Gastroesophageal sphincter (tissue), 4 donors: ENCODE measurements at regions not wholly inside any gene's neighbourhood (a gene's known extent, or its start where the extent isn't known, plus 50 kb on each side); places are given as distances from the start of the nearest gene placed in this dataset.

Source experiments
- ATAC-seq: fragments of 150-250 bp; one replicate; pipeline ENCODE4 v1.9.1; 2016; ENCODE audit warnings: mild to moderate bottlenecking, moderate library complexity
- H3K27ac ChIP-seq, 4 donors: fragments of 200-600 bp; sonication (generic) in 3 of 4; 1 replicate in 3 of 4; 2 replicates in 1 of 4; pipeline ENCODE4 v1.5.1; 2016 to 2019
- H3K27me3 ChIP-seq: fragments of 200-600 bp; sonication (generic); one replicate; pipeline ENCODE4 v1.5.1; 2019
- H3K36me3 ChIP-seq, 2 donors: fragments of 200-600 bp; sonication (generic); one replicate each; pipeline ENCODE4 v1.5.1; 2019; ENCODE audit warnings: control low read depth in 1 of 2
- H3K4me1 ChIP-seq, 3 donors: fragments of 200-600 bp; sonication (generic); 1 replicate in 2 of 3; 2 replicates in 1 of 3; pipeline ENCODE4 v1.5.1; 2016 to 2019; ENCODE audit warnings: control low read depth in 2 of 3
- H3K4me3 ChIP-seq, 2 donors: fragments of 200-600 bp; sonication (generic); one replicate each; pipeline ENCODE4 v1.5.1; 2019; ENCODE audit warnings: mild to moderate bottlenecking in 1 of 2, moderate library complexity in 1 of 2
- H3K9me3 ChIP-seq, 3 donors: fragments of 200-600 bp; sonication (generic); one replicate each; pipeline ENCODE4 v1.5.1; 2017 to 2019; ENCODE audit warnings: control low read depth in 2 of 3
- CTCF ChIP-seq, 4 experiments: fragments of 200-600 bp in 2 of 4; fragments of 450-650 bp in 2 of 4; sonication (generic) in 1 of 4; IDR thresholded peaks; one replicate each; pipeline ENCODE4 v1.5.1; 2017 to 2019; ENCODE audit warnings: antibody characterized with exemption in 4 of 4, mild to moderate bottlenecking in 2 of 4, moderate library complexity in 2 of 4
- EP300 ChIP-seq: sonication (generic); formaldehyde crosslinking; IDR thresholded peaks from one replicate; pipeline ENCODE4 v1.6.1; 2017; ENCODE audit warnings: antibody characterized with exemption, mild to moderate bottlenecking
- POLR2A ChIP-seq, 2 donors: fragments of 450-650 bp; IDR thresholded peaks; one replicate each; pipeline ENCODE4 v1.6.1; 2017; ENCODE audit warnings: antibody characterized with exemption in 2 of 2, mild to moderate bottlenecking in 2 of 2, moderate library complexity in 1 of 2
- POLR2AphosphoS5 ChIP-seq: sonication (generic); formaldehyde crosslinking; IDR thresholded peaks from one replicate; pipeline ENCODE4 v1.6.1; 2017; ENCODE audit warnings: antibody characterized with exemption
- WGBS, 2 donors: methylation state at CpG; one replicate each; pipeline ENCODE4 v1.1.5; 2018; ENCODE audit warnings: low coverage in 1 of 2; 5-methylcytosine and 5-hydroxymethylcytosine counted together

GRCh38 chr7:33750177-33750576, 155.2 kb upstream of the BMPER start:
- Histone ChIP-seq H3K27ac (no peak overlapping the region), H3K36me3 (no peaks in the 10 kb centered on the region), H3K4me3 (no peak overlapping the region), H3K27me3 (no peaks in the 10 kb centered on the region), H3K4me1 (peaks cover 0 to 4% (median 0%) of the 10 kb centered on the region in 3 donors), H3K9me3 (no peaks in the 10 kb centered on the region)
- no peak for TF ChIP-seq EP300
- no peak for TF ChIP-seq POLR2A (IDR thresholded peaks at IDR 0.05)
- no peak for TF ChIP-seq CTCF (IDR thresholded peaks at IDR 0.05)
- TF ChIP-seq POLR2AphosphoS5 = no peak
- WGBS, 2 donors = 80% methylated on average over 1 of the region's 1 CpG; no CpG with 5 or more reads in 1 of the 2 donors
- ATAC-seq = no peak

- 94 to 100% methylated on average over 1 of the region's 1 CpG for WGBS, 2 donors
- Histone ChIP-seq H3K9me3 (no peaks in the 10 kb centered on the region), H3K4me3 (no peak overlapping the region), H3K27me3 (no peaks in the 10 kb centered on the region), H3K4me1 (peaks cover 0 to 10% (median 0%) of the 10 kb centered on the region in 3 donors), H3K27ac (no peak overlapping the region), H3K36me3 (no peaks in the 10 kb centered on the region)
- TF ChIP-seq CTCF (IDR thresholded peaks at IDR 0.05) (no peak), POLR2AphosphoS5 (no peak), EP300 (no peak), POLR2A (IDR thresholded peaks at IDR 0.05) (no peak)
- no peak for ATAC-seq
Measured at GRCh38 chr7:33751443-33751842, 153.9 kb upstream of the BMPER start.

- TF ChIP-seq POLR2AphosphoS5 (no peak), CTCF (IDR thresholded peaks at IDR 0.05) (no peak), POLR2A (IDR thresholded peaks at IDR 0.05) (no peak)
- H3K36me3 ChIP-seq = no peaks in the 10 kb centered on the region
- 76 to 85% methylated on average over 5 to 6 of the region's 6 CpGs for WGBS, 2 donors
- no peak overlapping the region for H3K4me3 ChIP-seq
- H3K4me1 ChIP-seq = peaks cover 0 to 18% (median 0%) of the 10 kb centered on the region in 3 donors
- no peaks in the 10 kb centered on the region for H3K9me3 ChIP-seq
- no peaks in the 10 kb centered on the region for H3K27me3 ChIP-seq
- no peak for ATAC-seq
- no peak overlapping the region for H3K27ac ChIP-seq
Measured at GRCh38 chr7:33753881-33754525, 151.3 kb upstream of the BMPER start.

GRCh38 chr7:33754933-33755928, 150.1 kb upstream of the BMPER start:
- Histone ChIP-seq H3K36me3 (no peaks in the 10 kb centered on the region), H3K27me3 (no peaks in the 10 kb centered on the region), H3K4me1 (peaks cover 0 to 18% (median 0%) of the 10 kb centered on the region in 3 donors), H3K27ac (no peak overlapping the region), H3K9me3 (no peaks in the 10 kb centered on the region), H3K4me3 (no peak overlapping the region)
- no peak for ATAC-seq
- 69 to 73% methylated on average over 10 to 15 of the region's 15 CpGs for WGBS, 2 donors
- TF ChIP-seq EP300 (no peak), POLR2A (IDR thresholded peaks at IDR 0.05) (no peak), POLR2AphosphoS5 (no peak), CTCF (IDR thresholded peaks at IDR 0.05) (no peak)
